ENCODE measurements at regions not wholly inside any gene's neighbourhood (a gene's known extent, or its start where the extent isn't known, plus 50 kb on each side); places are given as distances from the start of the nearest gene placed in this dataset.

DNA sequence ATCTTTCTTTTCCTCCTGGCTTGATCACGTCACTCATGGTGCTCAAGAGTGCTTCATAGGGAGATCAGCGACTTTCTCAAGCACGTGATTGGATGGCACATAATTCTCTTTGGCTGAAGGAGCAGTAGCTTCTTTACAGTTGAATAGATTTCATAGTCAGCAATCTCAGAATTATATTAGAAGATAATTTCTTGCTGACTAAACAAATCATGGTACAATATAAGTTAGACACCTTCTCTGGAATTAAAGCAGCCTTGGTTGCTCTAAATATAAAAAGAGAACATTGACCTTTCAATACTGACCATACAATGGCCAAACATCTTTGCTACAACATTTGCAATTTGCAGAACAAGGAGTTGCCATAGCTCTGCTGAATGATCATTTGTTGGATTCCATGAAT, 238.5 kb upstream of the CHST9 start:
- no peak for DNase-seq (ENCODE audit: extremely low spot score)
- POLR2A ChIA-PET: no interaction called here
- TF ChIP-seq, protein P1, sequence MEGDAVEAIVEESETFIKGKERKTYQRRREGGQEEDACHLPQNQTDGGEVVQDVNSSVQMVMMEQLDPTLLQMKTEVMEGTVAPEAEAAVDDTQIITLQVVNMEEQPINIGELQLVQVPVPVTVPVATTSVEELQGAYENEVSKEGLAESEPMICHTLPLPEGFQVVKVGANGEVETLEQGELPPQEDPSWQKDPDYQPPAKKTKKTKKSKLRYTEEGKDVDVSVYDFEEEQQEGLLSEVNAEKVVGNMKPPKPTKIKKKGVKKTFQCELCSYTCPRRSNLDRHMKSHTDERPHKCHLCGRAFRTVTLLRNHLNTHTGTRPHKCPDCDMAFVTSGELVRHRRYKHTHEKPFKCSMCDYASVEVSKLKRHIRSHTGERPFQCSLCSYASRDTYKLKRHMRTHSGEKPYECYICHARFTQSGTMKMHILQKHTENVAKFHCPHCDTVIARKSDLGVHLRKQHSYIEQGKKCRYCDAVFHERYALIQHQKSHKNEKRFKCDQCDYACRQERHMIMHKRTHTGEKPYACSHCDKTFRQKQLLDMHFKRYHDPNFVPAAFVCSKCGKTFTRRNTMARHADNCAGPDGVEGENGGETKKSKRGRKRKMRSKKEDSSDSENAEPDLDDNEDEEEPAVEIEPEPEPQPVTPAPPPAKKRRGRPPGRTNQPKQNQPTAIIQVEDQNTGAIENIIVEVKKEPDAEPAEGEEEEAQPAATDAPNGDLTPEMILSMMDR (IDR thresholded peaks at IDR 0.05; ENCODE audit: control extremely low read depth, extremely low read depth, low read depth, missing control alignments): no peak
- CTCF ChIA-PET: no interaction called here

DNA sequence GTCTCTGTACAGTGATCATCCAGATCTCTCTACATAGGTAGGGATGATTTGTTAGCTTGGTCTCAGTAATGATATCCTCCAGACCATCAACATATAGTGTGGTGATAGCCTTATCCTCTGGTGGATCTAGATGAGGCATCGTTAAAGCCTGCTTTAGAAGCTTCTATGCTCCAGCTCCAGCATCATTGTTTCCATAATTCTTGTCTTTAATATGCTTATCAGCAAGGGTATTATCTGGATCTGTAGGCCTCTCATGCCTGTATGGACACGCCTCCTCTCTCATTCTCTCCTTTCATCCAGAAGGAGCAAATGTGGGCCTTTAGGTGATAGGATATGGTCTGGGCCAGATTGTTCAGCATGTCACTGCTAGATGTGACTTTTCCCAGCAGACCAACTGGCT, 234.5 kb upstream of the CHST9 start:
- ChIA-PET CTCF (interaction anchor here (1.5 kb wide), 1 partner anchor 10 kb away, joined by 7 read pairs; no protein-coding TSS in a partner anchor), POLR2A (no interaction called here)
- TF ChIP-seq, protein P1 (IDR thresholded peaks at IDR 0.05; ENCODE audit: control extremely low read depth, extremely low read depth, low read depth, missing control alignments): no peak
- no peak for DNase-seq (ENCODE audit: extremely low spot score)

GRCh38 chr18:27415495-27415894, 230.4 kb upstream of the CHST9 start:
- ChIA-PET CTCF (interaction anchor here (0.6 kb wide), 1 partner anchor 11 kb away, joined by 3 read pairs; no protein-coding TSS in a partner anchor), POLR2A (no interaction called here)
- TF ChIP-seq, protein P1 (IDR thresholded peaks at IDR 0.05; ENCODE audit: control extremely low read depth, extremely low read depth, low read depth, missing control alignments): no peak
- DNase-seq (ENCODE audit: extremely low spot score): no peak

DNA sequence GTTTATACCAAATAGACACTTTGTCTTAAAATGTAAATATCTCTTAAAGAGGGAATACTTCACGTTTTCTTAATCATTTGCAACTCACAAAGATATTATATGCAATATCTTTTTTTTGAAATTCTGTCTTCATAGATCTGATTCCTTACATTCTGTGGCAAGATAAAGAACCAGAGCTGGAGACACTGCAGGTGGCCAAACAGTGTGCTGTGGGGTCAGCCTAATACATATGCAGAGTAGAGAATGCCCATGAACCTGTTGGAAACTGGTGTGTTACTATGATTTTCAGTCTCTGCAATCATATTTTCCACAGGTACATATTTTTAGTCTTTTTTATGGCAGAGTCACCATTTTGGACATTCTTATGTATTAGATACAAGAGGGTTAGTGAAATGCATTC, 229.6 kb upstream of the CHST9 start:
- no peak for DNase-seq (ENCODE audit: extremely low spot score)
- CTCF ChIA-PET: interaction anchor here (0.6 kb wide), 1 partner anchor 10 kb away, joined by 3 read pairs; no protein-coding TSS in a partner anchor
- TF ChIP-seq, protein P1 (IDR thresholded peaks at IDR 0.05; ENCODE audit: control extremely low read depth, extremely low read depth, low read depth, missing control alignments): no peak
- POLR2A ChIA-PET: no interaction called here

DNA sequence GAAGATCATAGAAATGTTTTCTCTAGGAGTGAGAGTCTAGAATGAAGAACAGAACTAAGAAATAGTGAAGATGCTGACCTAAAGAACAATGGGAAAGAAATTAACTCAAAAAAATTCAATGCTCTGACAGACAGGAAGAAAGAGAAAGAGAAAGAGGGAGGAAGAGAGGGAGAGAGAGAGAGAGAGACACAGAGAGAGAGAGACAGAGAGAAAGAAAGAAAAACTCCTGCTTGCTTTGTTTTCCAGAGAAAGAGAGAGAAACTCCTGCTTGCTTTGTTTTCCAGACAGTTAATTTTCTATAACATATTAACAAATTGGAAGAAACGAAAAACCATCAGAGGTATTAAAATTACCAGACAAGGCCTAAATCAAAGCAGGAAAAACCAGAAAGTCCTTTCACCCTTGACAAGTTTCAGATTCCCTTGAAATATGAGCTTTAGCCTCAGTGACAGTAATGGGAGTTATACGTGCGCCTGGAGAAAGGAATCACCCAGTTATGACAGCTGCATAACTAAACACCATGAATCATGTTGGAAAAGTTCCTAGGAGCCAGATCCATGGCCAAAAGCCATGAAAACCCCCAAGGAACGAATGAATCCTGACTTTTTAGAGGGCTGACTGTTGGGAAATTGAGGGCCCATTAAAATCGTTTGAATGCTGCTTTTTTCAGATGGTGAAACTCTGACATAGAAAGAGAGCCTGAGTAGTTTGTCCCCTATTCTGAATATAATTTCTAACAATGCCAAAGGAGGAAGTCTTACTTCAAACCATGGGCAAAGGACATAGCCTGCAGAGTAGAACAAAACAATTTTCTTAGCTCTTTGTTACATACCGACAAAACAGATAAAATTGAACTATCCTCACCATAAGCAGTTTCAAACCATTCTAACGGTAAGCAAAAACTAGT, 228.6 kb upstream of the CHST9 start:
- TF ChIP-seq, protein P1 (IDR thresholded peaks at IDR 0.05; ENCODE audit: control extremely low read depth, extremely low read depth, low read depth, missing control alignments): no peak
- CTCF ChIA-PET: no interaction called here
- DNase-seq (ENCODE audit: extremely low spot score): no peak
- POLR2A ChIA-PET: no interaction called here

GRCh38 chr18:27412556-27412955, 227.4 kb upstream of the CHST9 start:
- TF ChIP-seq, protein P1 (IDR thresholded peaks at IDR 0.05; ENCODE audit: control extremely low read depth, extremely low read depth, low read depth, missing control alignments): no peak
- POLR2A ChIA-PET: no interaction called here
- CTCF ChIA-PET: no interaction called here
- no peak for DNase-seq (ENCODE audit: extremely low spot score)

Data from GM10248 (cell line).